ENCODE measurements at regions not wholly inside any gene's neighbourhood (a gene's known extent, or its start where the extent isn't known, plus 50 kb on each side); places are given as distances from the start of the nearest gene placed in this dataset.

- H3K9me3 ChIP-seq: no peaks in the 10 kb centered on the region
- WGBS, 2 donors: 73 to 75% methylated on average over 7 to 11 of the region's 11 CpGs
- H3K4me1 ChIP-seq: peaks cover 0 to 3% (median 0%) of the 10 kb centered on the region in 4 donors
- H3K4me3 ChIP-seq: no peak overlapping the region
- peak overlapping the region in 3 of 4 donors; percentile 21 to 47 (median 33) for H3K27ac ChIP-seq
- no peaks in the 10 kb centered on the region for H3K36me3 ChIP-seq
- ATAC-seq (ENCODE audit: low FRiP score in 2 of 2) (peak; percentile 53 to 90), DNase-seq (peak; percentile 37 to 52)
- TF ChIP-seq POLR2A (IDR thresholded peaks at IDR 0.05): no peak
- H3K27me3 ChIP-seq: no peaks in the 10 kb centered on the region
Observed at GRCh38 chr3:59677747-59678702, 628.2 kb upstream of the CFAP20DC start.

GRCh38 chr3:59675495-59675894 is 625.7 kb upstream of the CFAP20DC start:
- ATAC-seq (ENCODE audit: low FRiP score in 2 of 2): no peak
- Histone ChIP-seq H3K27me3 (no peaks in the 10 kb centered on the region), H3K4me3 (no peak overlapping the region), H3K9me3 (no peaks in the 10 kb centered on the region), H3K36me3 (no peaks in the 10 kb centered on the region), H3K27ac (no peak overlapping the region), H3K4me1 (peaks cover 0 to 3% (median 0%) of the 10 kb centered on the region in 4 donors)
- 60 to 68% methylated on average over 2 of the region's 2 CpGs for WGBS, 2 donors
- no peak for DNase-seq
- TF ChIP-seq POLR2A (IDR thresholded peaks at IDR 0.05): no peak
- TF ChIP-seq EP300 (IDR thresholded peaks at IDR 0.05): no peak
- no peak for TF ChIP-seq CTCF (IDR thresholded peaks at IDR 0.05)
- TF ChIP-seq POLR2AphosphoS5 (IDR thresholded peaks at IDR 0.05): no peak

GRCh38 chr3:59663076-59663850 is 613.4 kb upstream of the CFAP20DC start:
- WGBS, 2 donors: 94 to 100% methylated on average over 2 of the region's 2 CpGs
- Histone ChIP-seq H3K9me3 (no peaks in the 10 kb centered on the region), H3K4me1 (peaks cover 13 to 31% (median 19%) of the 10 kb centered on the region in 4 donors), H3K36me3 (no peaks in the 10 kb centered on the region), H3K4me3 (no peak overlapping the region), H3K27ac (no peak overlapping the region), H3K27me3 (no peaks in the 10 kb centered on the region)
- ATAC-seq (ENCODE audit: low FRiP score in 2 of 2) (no peak), DNase-seq (no peak)
- TF ChIP-seq POLR2AphosphoS5 (IDR thresholded peaks at IDR 0.05) (no peak), POLR2A (IDR thresholded peaks at IDR 0.05) (no peak), CTCF (IDR thresholded peaks at IDR 0.05) (no peak), EP300 (IDR thresholded peaks at IDR 0.05) (no peak)

- 46 to 50% methylated on average over 9 of the region's 9 CpGs for WGBS, 2 donors
- no peaks in the 10 kb centered on the region for H3K9me3 ChIP-seq
- TF ChIP-seq CTCF (IDR thresholded peaks at IDR 0.05) (no peak), EP300 (IDR thresholded peaks at IDR 0.05) (no peak), POLR2AphosphoS5 (IDR thresholded peaks at IDR 0.05) (no peak), POLR2A (IDR thresholded peaks at IDR 0.05) (no peak)
- no peak for DNase-seq
- no peaks in the 10 kb centered on the region for H3K36me3 ChIP-seq
- no peak overlapping the region for H3K4me3 ChIP-seq
- ATAC-seq (ENCODE audit: low FRiP score in 2 of 2): no peak
- H3K27ac ChIP-seq: peak overlapping the region in 3 of 4 donors; percentile 2 to 38 (median 17)
- no peaks in the 10 kb centered on the region for H3K27me3 ChIP-seq
- peaks cover 13 to 31% (median 19%) of the 10 kb centered on the region in 4 donors for H3K4me1 ChIP-seq
Observed at GRCh38 chr3:59660852-59661625, 611.2 kb upstream of the CFAP20DC start.
